ENCODE measurements at regions not wholly inside any gene's neighbourhood (a gene's known extent, or its start where the extent isn't known, plus 50 kb on each side); places are given as distances from the start of the nearest gene placed in this dataset.

GRCh38 chr1:218209351-218209861 lies 75.7 kb upstream of the RRP15 start:
- no peak for TF ChIP-seq CTCF (IDR thresholded peaks at IDR 0.05; ENCODE audit: insufficient read depth, low read length, missing control alignments)
- POLR2A ChIA-PET, result no interaction called here
- H3K4me3 ChIP-seq (ENCODE audit: low read depth, low read length), result no peak overlapping the region
- peak; percentile 65 for DNase-seq (ENCODE audit: low read depth, low spot score)
- CTCF ChIA-PET, result no interaction called here

GRCh38 chr1:218211241-218211640 lies 73.9 kb upstream of the RRP15 start:
- no peak for TF ChIP-seq CTCF (IDR thresholded peaks at IDR 0.05; ENCODE audit: insufficient read depth, low read length, missing control alignments)
- CTCF ChIA-PET, result no interaction called here
- no peak overlapping the region for H3K4me3 ChIP-seq (ENCODE audit: low read depth, low read length)
- POLR2A ChIA-PET, result no interaction called here
- no peak for DNase-seq (ENCODE audit: low read depth, low spot score)

- no peak for TF ChIP-seq CTCF (IDR thresholded peaks at IDR 0.05; ENCODE audit: insufficient read depth, low read length, missing control alignments)
- no peak for DNase-seq (ENCODE audit: low read depth, low spot score)
- POLR2A ChIA-PET, result no interaction called here
- CTCF ChIA-PET, result no interaction called here
- no peak overlapping the region for H3K4me3 ChIP-seq (ENCODE audit: low read depth, low read length)
Measured at GRCh38 chr1:218217040-218217439, 68.1 kb upstream of the RRP15 start.

DNA sequence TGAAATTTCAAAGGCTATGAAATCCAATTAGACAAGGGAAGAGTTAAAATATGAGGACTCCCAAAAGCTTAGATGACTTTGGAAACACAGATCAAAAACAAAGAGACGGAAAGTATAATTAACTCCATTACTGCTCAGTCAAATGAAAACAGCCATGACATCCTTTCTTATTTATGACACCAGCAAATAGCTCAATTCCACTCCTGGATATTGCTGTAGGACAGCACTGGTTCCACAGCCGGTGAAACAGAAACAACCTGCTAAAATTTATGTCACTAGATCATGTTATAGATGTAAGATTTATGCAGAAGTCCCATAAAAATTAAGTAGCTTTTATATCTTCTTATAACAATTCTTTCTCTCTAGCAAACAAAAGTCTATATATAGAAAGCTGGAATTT lies 65.6 kb upstream of the RRP15 start:
- TF ChIP-seq CTCF (IDR thresholded peaks at IDR 0.05; ENCODE audit: insufficient read depth, low read length, missing control alignments), result no peak
- ChIA-PET CTCF (no interaction called here), POLR2A (no interaction called here)
- DNase-seq (ENCODE audit: low read depth, low spot score), result no peak
- H3K4me3 ChIP-seq (ENCODE audit: low read depth, low read length), result no peak overlapping the region

- ChIA-PET CTCF (no interaction called here), POLR2A (no interaction called here)
- no peak for TF ChIP-seq CTCF (IDR thresholded peaks at IDR 0.05; ENCODE audit: insufficient read depth, low read length, missing control alignments)
- H3K4me3 ChIP-seq (ENCODE audit: low read depth, low read length), result no peak overlapping the region
- DNase-seq (ENCODE audit: low read depth, low spot score), result no peak
Measured at GRCh38 chr1:218224101-218224500, 61.0 kb upstream of the RRP15 start.

GRCh38 chr1:218226005-218226404 lies 59.1 kb upstream of the RRP15 start:
- ChIA-PET CTCF (no interaction called here), POLR2A (no interaction called here)
- no peak for TF ChIP-seq CTCF (IDR thresholded peaks at IDR 0.05; ENCODE audit: insufficient read depth, low read length, missing control alignments)
- no peak for DNase-seq (ENCODE audit: low read depth, low spot score)
- H3K4me3 ChIP-seq (ENCODE audit: low read depth, low read length), result no peak overlapping the region

Measured in AG04449 (cell line).